Hematopoietic multipotent progenitor cell treated with erythropoietin and hydrocortisone succinate and interleukin-3 and kit ligand, for 17 days (in vitro differentiated cells): ENCODE measurements at regions not wholly inside any gene's neighbourhood (a gene's known extent, or its start where the extent isn't known, plus 50 kb on each side); places are given as distances from the start of the nearest gene placed in this dataset.
"Not testable (repeated sequence)": the region's sequence is repeated elsewhere in the genome, so short reads cannot be mapped to it uniquely, and the experiment has no call there.

Experiments used
- DNase-seq: peaks from one replicate; pipeline ENCODE4 v3.0.0-alpha.2; 2015; ENCODE audit warnings: low spot score

DNA sequence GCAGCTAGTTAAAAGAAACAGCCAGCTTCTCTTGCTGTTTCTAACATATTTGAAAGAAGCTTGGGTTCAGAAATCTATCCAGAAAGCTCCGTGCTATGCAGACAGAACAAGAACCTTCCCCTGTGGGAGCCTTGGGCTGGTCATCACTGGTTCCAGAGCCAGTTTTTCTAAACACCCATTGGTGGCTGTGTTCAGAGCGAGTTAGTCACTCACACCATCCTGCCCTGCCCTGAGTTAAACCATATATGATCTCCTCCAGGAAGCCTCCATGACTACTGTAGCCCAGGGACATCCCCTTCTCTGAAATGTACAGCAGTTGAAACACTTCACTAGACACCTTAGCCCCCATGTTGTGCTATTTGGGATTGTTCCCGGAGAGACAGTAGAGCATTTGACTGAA is 200.8 kb upstream of the SGCG start:
- no peak for DNase-seq

DNA sequence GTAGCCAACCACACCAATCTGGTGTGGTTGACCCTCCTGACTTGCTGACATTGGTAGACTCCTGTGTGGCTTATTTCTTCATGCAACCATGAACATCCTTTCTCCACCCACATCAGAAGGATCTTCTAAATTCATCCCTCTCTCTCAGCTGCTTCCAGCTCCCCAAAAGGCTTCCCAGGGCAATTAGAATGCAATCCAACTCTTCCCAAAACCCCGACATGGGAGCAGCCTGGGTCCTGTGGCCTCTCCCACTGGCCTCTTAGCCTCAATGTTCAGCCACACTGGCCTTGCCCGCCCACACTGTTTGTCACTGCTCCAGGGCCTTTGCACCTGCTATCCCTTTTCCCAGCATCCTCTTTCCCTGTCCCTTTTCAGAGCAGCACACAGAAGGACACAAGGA is 199.8 kb upstream of the SGCG start:
- no peak for DNase-seq

DNA sequence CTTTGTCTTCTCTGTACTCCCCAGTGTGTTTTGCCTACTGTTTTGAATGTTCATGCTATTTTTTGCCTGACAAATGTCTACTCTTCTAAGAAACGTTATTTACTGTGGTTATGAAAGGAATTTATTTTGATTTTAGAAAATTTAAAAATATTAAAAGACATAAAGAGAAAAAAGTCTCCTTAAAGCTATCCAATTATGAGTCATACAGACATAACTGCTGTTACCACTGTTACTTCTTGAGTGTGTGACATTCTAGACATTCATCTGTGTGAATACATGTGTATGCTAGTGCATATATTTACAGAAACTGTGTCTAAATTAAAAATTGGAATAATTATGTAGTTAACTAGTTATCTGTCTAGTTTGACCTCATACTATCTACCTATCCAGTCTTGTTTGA is 187.6 kb upstream of the SGCG start:
- DNase-seq = no peak

DNA sequence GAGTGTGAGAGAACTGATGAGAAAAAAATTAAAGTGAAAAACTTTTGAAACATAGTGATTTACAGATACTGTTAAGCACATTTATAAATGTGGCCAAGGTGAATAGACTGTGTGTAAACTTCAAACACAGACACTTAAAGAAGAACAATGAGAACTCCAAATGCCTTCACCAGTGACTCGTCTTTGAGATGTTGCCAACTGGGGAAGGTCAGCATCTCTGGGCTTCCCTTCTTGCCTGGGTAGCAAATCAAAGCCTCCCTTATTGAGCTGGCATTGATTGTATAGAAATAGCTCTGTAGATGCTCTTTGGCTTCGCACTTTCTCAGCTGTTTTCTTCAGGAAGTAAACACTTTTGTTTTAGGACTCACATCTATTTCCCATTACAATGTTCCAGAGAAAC is 177.3 kb upstream of the SGCG start:
- no peak for DNase-seq

DNA sequence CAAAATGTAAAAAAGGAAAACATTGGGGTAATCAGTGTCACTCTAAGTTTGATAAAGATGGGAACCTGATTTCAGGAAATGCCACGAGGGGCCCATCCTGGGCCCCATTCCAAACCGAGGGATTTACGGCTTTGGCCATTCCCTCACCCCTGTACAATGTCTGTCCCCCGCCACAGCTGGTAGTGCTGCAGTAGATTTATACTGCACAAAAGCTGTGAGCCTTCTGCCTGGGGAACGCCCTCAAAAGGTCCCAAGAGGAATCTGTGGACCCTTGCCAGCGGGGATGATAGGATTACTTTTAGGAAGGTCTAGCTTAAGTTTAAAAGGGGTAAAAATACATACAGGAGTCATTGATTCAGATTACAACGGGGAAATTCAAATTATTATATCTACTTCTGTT is 173.4 kb upstream of the SGCG start:
- no peak for DNase-seq

DNA sequence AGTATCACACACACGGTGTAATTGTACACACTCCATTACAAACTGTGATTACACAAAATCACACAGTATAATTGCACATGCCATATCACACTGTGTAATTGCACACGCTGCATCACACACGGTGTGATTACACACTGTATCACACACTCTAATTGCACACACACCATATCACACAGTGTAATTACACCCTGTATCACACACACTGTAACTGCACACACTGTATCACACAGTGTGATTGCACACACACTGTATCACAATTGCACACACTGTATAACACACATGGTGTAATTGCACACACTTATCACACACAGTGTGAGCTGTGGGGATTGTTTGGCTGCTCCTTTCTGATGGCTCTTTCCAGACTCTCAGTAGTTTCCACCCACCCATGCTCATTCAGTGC is 162.6 kb upstream of the SGCG start:
- no peak for DNase-seq

DNA sequence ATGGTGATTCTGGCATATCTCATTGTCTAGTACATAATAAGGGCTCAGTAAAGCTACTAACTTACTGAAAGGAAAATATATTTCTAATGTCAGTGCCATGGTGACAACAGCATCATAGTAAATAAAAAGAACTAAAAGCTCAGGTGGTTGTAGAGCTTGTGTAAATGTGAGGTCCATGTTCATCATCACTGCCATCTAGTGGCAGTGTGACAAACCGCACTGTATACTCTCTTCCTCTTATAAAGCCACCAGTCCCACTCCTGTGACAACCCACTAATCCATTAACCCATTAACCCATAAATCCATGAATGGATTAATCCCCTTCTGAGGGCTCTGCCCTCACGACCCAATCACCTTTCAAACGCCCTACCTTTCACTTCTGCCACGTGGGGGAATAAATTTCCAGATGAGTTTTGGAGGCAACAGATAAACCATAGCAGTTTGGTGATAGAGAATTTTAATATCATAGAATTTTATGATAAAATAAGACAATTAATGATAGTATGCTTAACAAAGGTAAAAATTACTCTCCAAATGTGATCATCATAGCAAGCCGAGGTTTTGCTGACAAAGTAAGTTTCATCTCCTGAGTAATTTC is 160.4 kb upstream of the SGCG start:
- DNase-seq = peak; percentile 12

DNA sequence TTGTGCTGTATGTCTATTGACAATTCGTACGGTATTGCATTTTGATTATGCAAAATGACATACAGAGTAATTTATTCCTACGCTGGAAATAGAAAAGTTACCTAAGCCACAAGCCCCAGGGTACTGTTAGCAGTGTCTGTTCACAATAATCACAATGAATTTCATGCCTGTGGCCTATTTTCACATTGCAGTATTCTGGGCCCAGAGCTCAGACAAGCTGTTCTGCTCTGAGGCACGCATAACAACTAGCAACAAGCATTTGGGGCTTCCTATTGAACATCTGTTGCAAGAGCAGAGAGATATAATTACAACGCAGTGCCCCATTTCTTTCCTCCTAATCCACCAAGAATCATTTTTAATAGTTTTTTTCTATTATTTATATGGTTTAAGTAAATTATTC is 158.9 kb upstream of the SGCG start:
- no peak for DNase-seq

DNA sequence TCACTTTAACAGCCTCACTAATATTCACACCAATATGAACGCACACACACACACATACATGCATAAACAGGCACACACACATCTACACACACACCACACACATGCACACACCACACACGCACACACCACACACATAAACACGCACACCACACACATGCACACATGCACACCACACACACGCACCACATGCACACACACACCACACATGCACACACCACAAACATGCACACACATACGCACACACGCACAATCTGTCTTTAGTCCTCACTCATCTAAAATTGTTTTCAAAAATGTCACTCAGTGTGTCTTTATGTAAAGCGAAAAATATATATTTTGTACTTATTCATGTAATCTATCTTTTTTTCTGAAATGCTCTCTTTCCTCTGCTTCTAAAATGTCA is 158.1 kb upstream of the SGCG start:
- DNase-seq = no peak

DNA sequence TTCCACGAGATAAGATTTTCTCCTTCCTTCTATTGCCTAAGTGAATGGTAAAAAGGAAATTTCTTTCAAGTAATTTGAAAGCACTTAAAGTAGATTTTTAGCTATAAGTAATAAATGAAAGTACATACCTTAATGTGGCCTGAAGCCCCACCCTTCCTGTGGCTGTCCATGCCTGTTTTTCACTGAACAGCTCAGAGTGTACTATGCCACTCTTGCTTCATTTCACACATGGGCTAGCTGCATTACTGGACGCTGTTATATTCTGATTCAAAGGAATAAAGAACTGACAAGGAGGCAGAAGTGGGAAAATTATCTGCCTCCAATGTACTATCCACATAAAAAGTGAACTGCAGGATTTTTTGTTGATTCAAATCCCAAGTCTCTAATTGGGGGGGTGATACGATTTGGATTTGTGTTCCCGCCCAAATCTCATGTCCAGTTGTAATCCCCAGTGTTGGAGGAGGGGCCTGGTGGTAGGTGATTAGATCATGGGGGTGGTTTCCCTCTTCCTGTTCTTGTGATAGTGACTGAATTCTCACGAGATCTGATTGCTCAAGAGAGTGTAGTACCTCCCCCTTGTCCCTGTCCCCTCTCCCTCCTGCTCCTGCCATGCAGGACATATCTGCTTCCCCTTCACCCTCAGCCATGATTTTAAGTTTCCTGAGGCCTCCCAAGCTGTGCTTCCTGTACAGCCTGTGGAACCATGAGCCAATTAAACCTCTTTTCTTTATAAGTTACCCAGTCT is 154.7 kb upstream of the SGCG start:
- DNase-seq = no peak

DNA sequence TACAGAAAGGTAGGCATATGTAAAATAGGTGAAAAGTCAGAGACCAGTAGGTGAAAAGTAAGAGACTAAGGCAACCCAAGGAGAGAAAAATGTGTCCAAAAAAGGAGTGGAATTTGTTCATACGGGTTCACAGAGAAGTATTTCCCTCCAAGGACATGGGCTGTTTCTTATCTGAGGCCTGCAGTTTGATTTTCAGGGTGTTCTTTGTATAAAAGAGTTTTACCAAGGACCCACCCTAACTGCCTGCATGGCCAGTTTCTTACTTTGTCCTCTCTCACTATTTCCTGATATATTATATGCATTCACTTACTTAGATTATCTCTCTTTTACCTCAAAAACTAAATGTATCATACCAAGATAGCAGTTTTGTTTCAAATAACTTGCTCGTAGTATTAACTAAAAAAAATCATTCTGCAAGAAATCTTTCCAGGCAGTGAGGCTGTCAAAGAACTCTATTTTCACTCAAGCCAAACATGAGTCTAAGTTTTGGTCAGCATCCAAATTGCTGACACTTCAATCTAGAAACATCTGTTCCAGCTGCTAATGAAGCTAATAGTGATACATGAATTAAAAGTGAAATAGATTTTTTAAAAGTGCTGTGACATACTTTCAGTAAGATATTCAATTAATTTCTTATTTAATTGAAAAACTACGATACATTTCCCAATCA is 141.4 kb upstream of the SGCG start:
- no peak for DNase-seq

DNA sequence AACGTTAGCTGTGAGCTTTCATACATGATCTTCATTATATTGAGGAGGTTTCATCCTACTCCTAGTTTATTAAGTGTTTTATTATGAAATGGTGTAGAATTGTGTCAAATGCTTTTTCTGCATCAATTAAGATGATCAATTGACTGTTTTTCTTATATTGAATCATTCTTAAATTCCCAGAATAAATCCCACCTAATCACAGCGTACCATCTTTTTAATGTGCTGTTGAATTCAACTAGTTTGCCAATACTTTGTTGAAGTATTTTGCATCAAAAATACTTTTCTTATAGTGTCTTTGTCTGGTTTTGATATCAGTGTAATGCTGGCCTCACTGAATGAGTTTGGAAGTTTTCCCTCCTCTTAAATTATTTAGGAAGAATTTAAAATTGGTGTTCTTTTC is 138.6 kb upstream of the SGCG start:
- no peak for DNase-seq

DNA sequence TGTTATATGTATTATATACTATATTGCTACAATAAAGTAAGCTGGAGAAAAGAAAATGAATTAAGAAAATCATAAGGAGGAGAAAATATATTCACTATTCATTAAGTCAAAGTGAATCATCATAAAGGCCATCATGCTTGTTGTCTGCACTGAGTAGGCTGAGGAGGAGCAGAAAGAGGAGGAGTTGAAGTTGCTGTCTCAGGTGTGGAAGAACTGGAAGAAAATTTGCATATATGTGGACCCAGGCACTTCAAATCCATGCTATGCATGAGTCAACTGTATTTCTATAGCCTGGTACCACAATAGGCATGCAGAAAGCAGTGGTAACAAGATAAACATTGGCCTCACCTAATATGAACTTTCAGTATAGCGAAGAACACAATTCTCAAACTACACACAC is 135.9 kb upstream of the SGCG start:
- no peak for DNase-seq

DNA sequence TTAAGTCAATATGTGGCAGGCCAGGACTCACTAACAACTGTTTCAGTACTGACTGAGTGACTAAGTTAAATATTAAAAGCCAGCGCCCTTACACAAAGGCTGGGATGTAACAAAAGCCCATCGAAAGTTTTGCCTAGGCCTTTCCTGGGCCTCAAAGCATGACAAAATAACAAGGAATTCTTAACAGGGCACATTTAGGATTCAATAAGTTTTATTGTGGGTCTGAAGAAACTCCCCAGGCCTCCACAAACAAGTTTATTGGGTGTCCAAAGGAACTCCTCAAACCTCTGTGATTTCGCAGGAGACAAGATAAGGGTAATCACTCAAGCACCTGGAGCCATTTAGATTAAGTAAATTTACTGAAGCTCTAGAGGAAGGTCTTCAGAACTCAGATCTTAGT is 130.7 kb upstream of the SGCG start:
- no peak for DNase-seq

DNA sequence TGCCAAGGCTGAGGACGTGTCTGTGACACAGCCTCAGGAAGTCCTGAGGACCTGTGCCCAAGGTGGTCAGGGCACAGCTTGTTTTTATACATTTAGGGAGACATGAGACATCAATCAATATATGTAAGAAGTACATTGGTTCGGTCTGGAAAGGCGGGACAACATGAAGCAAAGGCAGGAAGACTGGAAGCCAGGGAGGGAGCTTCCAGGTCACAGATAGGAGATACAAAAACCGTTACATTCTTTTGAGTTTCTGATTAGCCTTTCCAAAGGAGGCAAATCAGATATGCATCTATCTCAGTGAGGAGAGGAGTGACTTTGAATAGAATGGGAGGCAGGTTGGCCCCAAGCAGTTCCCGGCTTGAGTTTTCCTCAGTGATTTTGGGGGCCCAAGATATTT is 127.1 kb upstream of the SGCG start:
- DNase-seq = not testable (repeated sequence)

DNA sequence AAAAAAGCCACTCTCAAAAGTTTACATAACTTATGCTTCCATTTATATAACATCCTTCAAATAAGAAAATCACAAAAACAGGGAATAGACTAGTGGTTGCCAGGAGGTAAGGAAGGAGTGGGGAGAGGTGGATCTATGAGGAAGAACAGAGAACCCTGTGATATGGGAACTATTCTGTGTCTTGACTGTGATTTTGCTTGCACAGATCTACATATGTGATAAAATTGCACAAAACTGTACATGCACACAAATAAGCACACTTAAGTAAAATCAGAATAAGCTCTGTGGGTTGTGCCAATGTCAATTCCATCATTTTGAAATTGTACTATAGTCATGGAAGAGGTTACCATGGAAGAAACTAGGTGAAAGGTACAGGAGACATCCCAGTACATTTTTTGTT is 121.6 kb upstream of the SGCG start:
- no peak for DNase-seq

DNA sequence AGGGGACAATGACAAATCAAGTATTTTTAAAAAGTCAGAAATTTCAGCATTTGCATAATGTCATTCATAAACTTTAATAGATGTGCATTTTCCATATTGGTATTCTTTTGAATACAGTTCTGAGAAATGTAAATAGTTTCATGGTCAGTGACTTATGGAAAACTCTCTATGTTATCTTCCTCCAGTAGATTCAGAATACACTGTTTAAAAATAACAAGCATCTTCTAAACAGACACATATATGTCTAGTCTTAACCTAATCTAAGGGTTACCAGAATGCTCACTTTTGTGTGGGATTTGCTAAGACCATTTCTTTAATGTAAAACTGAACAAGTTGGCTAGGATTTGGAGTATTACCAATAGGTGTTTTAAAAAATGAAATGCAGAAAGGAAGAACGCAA is 119.8 kb upstream of the SGCG start:
- DNase-seq = no peak

DNA sequence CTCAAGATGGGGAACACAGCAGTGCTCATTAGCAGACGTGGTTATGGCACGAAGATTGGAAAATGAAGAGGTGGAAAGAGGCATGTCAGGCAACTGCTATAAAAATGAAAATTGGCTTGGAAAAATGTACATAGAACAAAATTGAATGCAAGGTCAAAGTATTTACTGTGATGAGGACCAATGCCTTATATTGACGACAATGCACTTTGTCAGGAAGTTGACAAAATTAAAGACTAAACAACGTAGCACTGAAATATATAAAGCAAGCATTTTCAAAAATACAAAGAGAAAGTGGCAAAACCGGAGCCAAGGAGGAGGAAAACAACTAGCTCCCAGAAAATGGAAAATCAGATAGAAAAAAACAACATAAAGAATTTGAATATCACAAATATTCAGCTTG is 113.7 kb upstream of the SGCG start:
- DNase-seq = no peak

DNA sequence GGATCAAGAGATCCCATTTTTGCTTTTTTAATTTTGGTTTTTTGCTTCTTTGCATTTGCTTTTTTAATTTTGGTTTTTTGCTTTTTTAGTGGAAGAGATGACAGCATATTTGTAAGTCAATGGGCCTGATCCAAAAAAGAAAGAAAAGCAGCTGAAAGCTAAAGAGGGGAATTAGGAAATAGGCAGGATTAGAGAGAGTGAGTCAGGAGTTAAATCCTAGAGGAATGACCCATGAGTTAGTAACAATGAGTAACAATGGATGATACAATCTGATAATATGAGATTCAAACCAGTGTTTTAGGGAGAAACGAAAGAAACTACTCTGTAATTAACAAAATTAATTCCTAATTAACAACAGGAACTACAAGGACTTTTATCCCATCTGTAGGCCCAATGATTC is 111.2 kb upstream of the SGCG start:
- DNase-seq = no peak

DNA sequence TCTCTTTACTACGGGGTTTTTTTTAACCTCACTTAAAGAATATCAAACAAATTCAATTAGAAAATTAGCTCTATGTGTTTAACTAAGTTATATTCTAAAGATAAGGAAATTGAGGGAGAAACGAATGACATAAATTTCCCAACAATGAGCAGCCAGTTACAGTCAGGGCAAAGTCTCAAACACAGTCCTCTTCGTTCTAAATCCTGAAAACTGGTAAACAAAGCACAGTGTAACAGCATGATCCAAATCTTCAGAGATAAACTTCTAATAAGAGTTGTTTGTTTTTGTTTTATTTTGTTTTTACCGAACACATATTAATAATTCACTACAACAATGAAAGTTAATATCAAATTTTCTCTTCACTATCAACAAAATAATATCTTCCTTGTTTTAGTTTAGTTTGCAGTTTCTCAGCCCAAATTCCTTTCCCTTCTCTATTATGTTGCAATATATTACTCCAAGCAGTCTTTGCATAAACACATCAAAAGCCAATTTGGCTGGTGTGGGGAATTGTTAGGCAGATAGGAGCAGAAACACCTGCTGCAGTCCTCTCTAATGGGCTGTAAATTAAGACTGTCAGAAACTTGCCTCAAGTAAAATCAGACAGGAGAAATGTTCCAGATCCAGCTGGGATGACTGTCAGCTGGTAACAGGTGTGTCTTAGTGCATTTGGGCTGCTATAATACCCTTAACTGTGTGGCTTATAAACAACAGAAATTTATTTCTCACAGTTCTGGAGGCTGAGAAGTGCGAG is 106.5 kb upstream of the SGCG start:
- no peak for DNase-seq

DNA sequence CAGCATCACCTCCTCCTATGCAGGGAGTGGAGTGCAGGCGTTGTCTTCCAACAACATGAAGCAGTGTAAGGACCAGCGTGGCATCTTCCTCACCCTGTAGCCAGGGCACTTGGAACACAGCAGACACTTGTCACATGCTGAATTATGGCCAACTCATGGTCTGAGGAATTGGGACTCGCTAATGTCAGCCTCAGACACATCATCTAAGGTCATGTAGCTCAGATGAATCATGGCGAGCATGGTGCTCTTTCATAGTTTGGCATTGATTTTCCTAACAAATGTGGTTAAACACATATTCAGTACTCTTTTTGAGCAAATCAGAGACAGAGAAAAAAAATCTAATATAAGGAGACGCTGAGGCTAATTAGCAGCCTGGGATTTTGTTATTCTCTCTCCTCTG is 99.6 kb upstream of the SGCG start:
- no peak for DNase-seq

DNA sequence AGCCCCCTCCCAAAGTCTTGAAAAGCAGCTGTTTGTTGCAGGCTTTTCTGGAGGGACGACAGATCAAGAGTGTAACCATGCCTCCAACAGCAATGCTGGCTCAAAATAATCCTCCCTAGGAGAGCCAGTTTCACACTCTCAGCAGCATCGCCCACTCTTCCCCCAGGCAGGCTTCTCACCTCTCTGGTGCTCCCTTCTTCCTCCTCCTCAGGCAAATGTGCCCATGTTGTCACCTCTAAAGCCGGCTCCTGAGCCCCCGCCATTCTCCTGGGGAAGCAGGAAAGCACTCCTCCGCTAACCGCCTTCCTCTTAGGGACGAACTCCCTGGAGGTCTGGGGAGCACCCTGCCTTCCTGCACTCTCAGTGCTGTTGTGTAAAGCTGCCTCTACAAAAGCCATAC is 98.9 kb upstream of the SGCG start:
- no peak for DNase-seq
